Mononuclear cell (primary cell): ENCODE measurements at regions not wholly inside any gene's neighbourhood (a gene's known extent, or its start where the extent isn't known, plus 50 kb on each side); places are given as distances from the start of the nearest gene placed in this dataset.
"Not testable (repeated sequence)": the region's sequence is repeated elsewhere in the genome, so short reads cannot be mapped to it uniquely, and the experiment has no call there.

ENCODE experiments used
- H3K27me3 ChIP-seq: 2 replicates; pipeline ENCODE4 v1.6.0; 2011; ENCODE audit warnings: low read length, control low read depth; ENCODE audit not compliant: insufficient read depth
- H3K4me1 ChIP-seq: 2 replicates; pipeline ENCODE4 v1.5.1; 2011; ENCODE audit warnings: mild to moderate bottlenecking, low read length, control low read depth; ENCODE audit not compliant: insufficient read depth
- H3K4me3 ChIP-seq: 2 replicates; pipeline ENCODE4 v1.5.1; 2011; ENCODE audit warnings: mild to moderate bottlenecking, low read length, moderate library complexity
- H3K9me3 ChIP-seq: 2 replicates; pipeline ENCODE4 v1.5.1; 2011; ENCODE audit warnings: low read depth, mild to moderate bottlenecking, control low read depth, low read length

GRCh38 chr20:5670036-5670536 is 59.3 kb upstream of the GPCPD1 start:
- H3K27me3 ChIP-seq: no peaks in the 10 kb centered on the region

GRCh38 chr20:5668529-5668868 is 57.7 kb upstream of the GPCPD1 start:
- no peak overlapping the region for H3K4me3 ChIP-seq
- H3K4me1 ChIP-seq: peaks cover 45% of the 10 kb centered on the region
- H3K9me3 ChIP-seq: no peaks in the 10 kb centered on the region
- H3K27me3 ChIP-seq: no peaks in the 10 kb centered on the region

More at GRCh38 chr20:5670036-5670536, 59.3 kb upstream of the GPCPD1 start:
- peaks cover 59% of the 10 kb centered on the region for H3K4me1 ChIP-seq
- H3K4me3 ChIP-seq: no peak overlapping the region
- H3K9me3 ChIP-seq: no peaks in the 10 kb centered on the region

- H3K4me1 ChIP-seq: peaks cover 47% of the 10 kb centered on the region
These were observed 57.1 kb upstream of the GPCPD1 start for GRCh38 chr20:5667705-5668528.

GRCh38 chr20:5665417-5665816 is 54.6 kb upstream of the GPCPD1 start:
- H3K4me3 ChIP-seq: no peak overlapping the region
- peaks cover 52% of the 10 kb centered on the region for H3K4me1 ChIP-seq
- H3K9me3 ChIP-seq: no peaks in the 10 kb centered on the region
- no peaks in the 10 kb centered on the region for H3K27me3 ChIP-seq

More at GRCh38 chr20:5667705-5668528, 57.1 kb upstream of the GPCPD1 start:
- H3K9me3 ChIP-seq: no peaks in the 10 kb centered on the region
- no peak overlapping the region for H3K4me3 ChIP-seq
- H3K27me3 ChIP-seq: no peaks in the 10 kb centered on the region

- no peaks in the 10 kb centered on the region for H3K9me3 ChIP-seq
- peaks cover 54% of the 10 kb centered on the region for H3K4me1 ChIP-seq
- no peaks in the 10 kb centered on the region for H3K27me3 ChIP-seq
- H3K4me3 ChIP-seq: no peak overlapping the region
These were observed 52.6 kb upstream of the GPCPD1 start for GRCh38 chr20:5663396-5663795.

GRCh38 chr20:5662769-5663168 is 52.0 kb upstream of the GPCPD1 start:
- Histone ChIP-seq H3K9me3 (no peaks in the 10 kb centered on the region), H3K4me3 (no peak overlapping the region), H3K27me3 (no peaks in the 10 kb centered on the region), H3K4me1 (peaks cover 55% of the 10 kb centered on the region)

GRCh38 chr20:5660756-5661155 is 50.0 kb upstream of the GPCPD1 start:
- H3K27me3 ChIP-seq, H3K4me3 ChIP-seq, H3K9me3 ChIP-seq: not testable (repeated sequence)
- peaks cover 75% of the 10 kb centered on the region for H3K4me1 ChIP-seq
